Breast epithelium (tissue), 4 donors: ENCODE measurements at regions not wholly inside any gene's neighbourhood (a gene's known extent, or its start where the extent isn't known, plus 50 kb on each side); places are given as distances from the start of the nearest gene placed in this dataset.

Source experiments
- DNase-seq, 2 donors: peaks; one replicate each; pipeline ENCODE4 v3.0.0-alpha.2; 2019; ENCODE audit warnings: low spot score in 2 of 2
- H3K27ac ChIP-seq, 2 donors: fragments of 200-600 bp; sonication (generic) in 1 of 2; one replicate each; pipeline ENCODE4 v1.5.1; 2016 to 2019; ENCODE audit warnings: mild to moderate bottlenecking in 1 of 2
- H3K27me3 ChIP-seq, 2 donors: fragments of 200-600 bp; sonication (generic) in 1 of 2; one replicate each; pipeline versions ENCODE4 v1.5.1 to v1.6.0; 2017 to 2019; ENCODE audit warnings: control low read depth in 1 of 2, mild to moderate bottlenecking in 1 of 2
- H3K36me3 ChIP-seq: fragments of 200-600 bp; one replicate; pipeline ENCODE4 v1.5.1; 2019
- H3K4me1 ChIP-seq, 2 donors: fragments of 200-600 bp; sonication (generic); one replicate each; pipeline ENCODE4 v1.5.1; 2016 to 2019; ENCODE audit warnings: control low read depth in 1 of 2
- H3K4me3 ChIP-seq, 3 donors: fragments of 200-600 bp; sonication (generic); 1 replicate in 2 of 3; 2 replicates in 1 of 3; pipeline ENCODE4 v1.5.1; 2016 to 2019; ENCODE audit warnings: mild to moderate bottlenecking in 3 of 3, moderate library complexity in 2 of 3
- H3K9me3 ChIP-seq, 2 donors: fragments of 200-600 bp; sonication (generic) in 1 of 2; one replicate each; pipeline ENCODE4 v1.5.1; 2016 to 2019; ENCODE audit warnings: control low read depth in 1 of 2
- POLR2A ChIP-seq: fragments of 450-650 bp; IDR thresholded peaks from one replicate; pipeline ENCODE4 v1.6.1; 2016; ENCODE audit warnings: antibody characterized with exemption, mild to moderate bottlenecking, moderate library complexity
- POLR2AphosphoS5 ChIP-seq, 3 donors: sonication (generic); formaldehyde crosslinking; IDR thresholded peaks; one replicate each; pipeline ENCODE4 v1.6.1; 2017; ENCODE audit warnings: antibody characterized with exemption in 3 of 3
- intact Hi-C: fragments of 100-400 bp; cut with DNase I; formaldehyde crosslinking; loops from one replicate; pipeline ENCODE4 v1.15.1; 2023; ENCODE audit warnings: low total_unique reads
- TF ChIP-seq, protein P1 (sequence below), 3 donors: fragments of 450-650 bp; IDR thresholded peaks; one replicate each; pipeline ENCODE4 v1.5.1; 2016 to 2017; ENCODE audit warnings: antibody characterized with exemption in 3 of 3, mild to moderate bottlenecking in 3 of 3, moderate library complexity in 3 of 3

DNA sequence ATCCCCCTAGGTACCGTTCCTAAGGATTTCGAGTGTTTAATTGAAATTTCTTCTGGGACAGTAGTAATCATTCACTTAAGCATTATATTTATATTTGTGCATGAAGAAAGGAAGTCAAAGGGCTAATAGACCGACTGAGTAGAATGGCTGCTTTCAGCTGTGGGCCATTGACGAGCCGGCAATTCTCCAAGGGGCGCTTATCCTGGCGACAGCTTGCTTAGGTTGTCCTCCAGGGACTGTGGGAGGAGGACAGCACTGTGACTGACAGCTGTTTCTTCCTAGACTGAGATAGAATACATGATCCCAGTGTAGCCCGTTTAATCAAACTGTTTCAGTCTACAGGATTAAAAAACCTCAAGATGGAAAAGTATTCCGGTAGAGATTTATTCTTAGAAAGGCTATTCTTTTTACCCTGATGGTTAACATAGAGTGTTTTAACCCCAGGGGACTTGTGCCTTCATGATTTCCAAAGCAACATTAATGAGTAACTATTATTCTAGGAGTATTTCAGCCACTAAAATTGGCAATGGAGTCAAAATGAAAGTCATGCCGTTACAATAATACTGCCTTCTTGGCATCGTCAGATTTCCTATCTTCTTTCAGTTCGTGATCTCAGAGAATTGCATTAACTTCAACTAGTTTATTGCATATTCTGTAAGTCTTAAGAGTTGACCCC, 943.1 kb upstream of the WWC1 start:
- intact Hi-C loops, result no loop called here
- no peak overlapping the region for H3K4me3 ChIP-seq
- no peak for TF ChIP-seq POLR2AphosphoS5 (IDR thresholded peaks at IDR 0.05)
- TF ChIP-seq, protein P1, sequence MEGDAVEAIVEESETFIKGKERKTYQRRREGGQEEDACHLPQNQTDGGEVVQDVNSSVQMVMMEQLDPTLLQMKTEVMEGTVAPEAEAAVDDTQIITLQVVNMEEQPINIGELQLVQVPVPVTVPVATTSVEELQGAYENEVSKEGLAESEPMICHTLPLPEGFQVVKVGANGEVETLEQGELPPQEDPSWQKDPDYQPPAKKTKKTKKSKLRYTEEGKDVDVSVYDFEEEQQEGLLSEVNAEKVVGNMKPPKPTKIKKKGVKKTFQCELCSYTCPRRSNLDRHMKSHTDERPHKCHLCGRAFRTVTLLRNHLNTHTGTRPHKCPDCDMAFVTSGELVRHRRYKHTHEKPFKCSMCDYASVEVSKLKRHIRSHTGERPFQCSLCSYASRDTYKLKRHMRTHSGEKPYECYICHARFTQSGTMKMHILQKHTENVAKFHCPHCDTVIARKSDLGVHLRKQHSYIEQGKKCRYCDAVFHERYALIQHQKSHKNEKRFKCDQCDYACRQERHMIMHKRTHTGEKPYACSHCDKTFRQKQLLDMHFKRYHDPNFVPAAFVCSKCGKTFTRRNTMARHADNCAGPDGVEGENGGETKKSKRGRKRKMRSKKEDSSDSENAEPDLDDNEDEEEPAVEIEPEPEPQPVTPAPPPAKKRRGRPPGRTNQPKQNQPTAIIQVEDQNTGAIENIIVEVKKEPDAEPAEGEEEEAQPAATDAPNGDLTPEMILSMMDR (IDR thresholded peaks at IDR 0.05), result no peak
- no peak for TF ChIP-seq POLR2A

DNA sequence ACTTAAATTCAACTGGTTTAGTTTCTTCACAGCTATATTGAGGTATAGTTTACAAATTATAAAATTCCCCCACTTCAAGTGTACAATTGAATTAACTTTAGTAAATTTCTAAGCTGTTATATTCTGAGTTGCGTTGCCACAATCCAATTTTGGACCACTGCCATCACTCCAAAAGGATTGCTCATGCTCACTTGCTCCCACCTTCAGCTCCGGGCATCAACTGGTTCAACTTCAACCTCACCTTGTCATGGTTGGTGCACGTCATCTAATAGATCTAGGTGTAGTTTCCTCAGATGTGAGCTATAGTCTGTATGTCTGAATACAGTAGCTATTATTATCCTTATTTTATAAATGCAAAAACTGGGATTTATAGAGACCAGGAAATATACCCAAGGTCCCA, 942.5 kb upstream of the WWC1 start:
- no peak for TF ChIP-seq POLR2A
- no peak for TF ChIP-seq POLR2AphosphoS5 (IDR thresholded peaks at IDR 0.05)
- TF ChIP-seq, protein P1 (IDR thresholded peaks at IDR 0.05), result no peak
- Histone ChIP-seq H3K4me1 (no peaks in the 10 kb centered on the region), H3K4me3 (no peak overlapping the region), H3K27me3 (no peaks in the 10 kb centered on the region), H3K36me3 (no peaks in the 10 kb centered on the region), H3K27ac (no peak overlapping the region), H3K9me3 (no peaks in the 10 kb centered on the region)
- DNase-seq, result no peak
- intact Hi-C loops, result no loop called here

More for the DNA sequence above, 943.1 kb upstream of the WWC1 start:
- H3K27me3 ChIP-seq, result no peaks in the 10 kb centered on the region
- H3K9me3 ChIP-seq, result no peaks in the 10 kb centered on the region
- H3K4me1 ChIP-seq, result no peaks in the 10 kb centered on the region
- no peak for DNase-seq
- H3K27ac ChIP-seq, result no peak overlapping the region
- no peaks in the 10 kb centered on the region for H3K36me3 ChIP-seq

DNA sequence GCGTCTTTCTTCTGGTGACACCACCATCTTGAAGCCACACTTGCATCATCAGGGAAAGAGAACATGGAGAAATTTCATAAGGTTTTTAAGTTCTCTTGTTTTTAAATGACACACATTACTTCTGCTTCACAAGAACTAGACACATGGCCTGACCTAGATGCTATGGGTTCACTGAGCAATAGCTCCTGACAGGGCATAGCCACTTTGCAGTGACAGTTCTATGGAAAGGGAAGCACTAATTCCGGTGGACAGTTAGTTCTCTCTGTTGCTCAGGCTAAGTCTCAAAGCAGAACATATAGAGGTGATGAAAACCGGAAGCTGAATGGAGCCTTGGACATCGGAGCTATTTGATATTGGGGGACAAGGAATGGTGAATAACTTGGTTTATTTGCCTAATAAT, 940.1 kb upstream of the WWC1 start:
- no peak overlapping the region for H3K4me3 ChIP-seq
- intact Hi-C loops, result no loop called here
- TF ChIP-seq, protein P1 (IDR thresholded peaks at IDR 0.05), result no peak
- no peak for TF ChIP-seq POLR2A
- TF ChIP-seq POLR2AphosphoS5 (IDR thresholded peaks at IDR 0.05), result no peak
- H3K9me3 ChIP-seq, result no peaks in the 10 kb centered on the region
- H3K27me3 ChIP-seq, result peaks cover 0 to 8% of the 10 kb centered on the region in 2 donors
- H3K4me1 ChIP-seq, result no peaks in the 10 kb centered on the region
- no peak overlapping the region for H3K27ac ChIP-seq
- no peaks in the 10 kb centered on the region for H3K36me3 ChIP-seq
- no peak for DNase-seq

DNA sequence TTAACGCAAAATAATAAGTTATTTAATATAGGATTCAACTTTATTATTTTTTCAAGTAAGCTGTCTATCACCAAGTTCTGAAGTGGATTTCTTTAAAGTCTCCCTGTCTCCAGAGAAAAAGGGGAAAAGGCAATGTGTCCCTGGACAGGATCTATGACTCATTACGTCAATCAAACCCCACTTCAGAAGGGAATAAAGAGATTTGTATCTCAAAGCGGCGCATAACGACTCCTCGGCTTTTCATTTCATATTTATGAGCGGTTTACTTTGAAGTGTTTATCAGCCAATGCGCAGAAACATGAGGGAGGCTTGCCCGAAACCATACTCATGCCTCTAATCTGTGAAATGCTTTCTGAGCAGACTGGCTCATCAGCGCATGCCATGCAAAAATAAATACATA, 938.6 kb upstream of the WWC1 start:
- H3K4me3 ChIP-seq, result no peak overlapping the region
- H3K27ac ChIP-seq, result no peak overlapping the region
- intact Hi-C loops, result no loop called here
- no peaks in the 10 kb centered on the region for H3K9me3 ChIP-seq
- peaks cover 0 to 8% of the 10 kb centered on the region in 2 donors for H3K27me3 ChIP-seq
- TF ChIP-seq, protein P1 (IDR thresholded peaks at IDR 0.05), result no peak
- TF ChIP-seq POLR2A (no peak), POLR2AphosphoS5 (IDR thresholded peaks at IDR 0.05) (no peak)
- DNase-seq, result no peak
- H3K4me1 ChIP-seq, result no peaks in the 10 kb centered on the region
- no peaks in the 10 kb centered on the region for H3K36me3 ChIP-seq

DNA sequence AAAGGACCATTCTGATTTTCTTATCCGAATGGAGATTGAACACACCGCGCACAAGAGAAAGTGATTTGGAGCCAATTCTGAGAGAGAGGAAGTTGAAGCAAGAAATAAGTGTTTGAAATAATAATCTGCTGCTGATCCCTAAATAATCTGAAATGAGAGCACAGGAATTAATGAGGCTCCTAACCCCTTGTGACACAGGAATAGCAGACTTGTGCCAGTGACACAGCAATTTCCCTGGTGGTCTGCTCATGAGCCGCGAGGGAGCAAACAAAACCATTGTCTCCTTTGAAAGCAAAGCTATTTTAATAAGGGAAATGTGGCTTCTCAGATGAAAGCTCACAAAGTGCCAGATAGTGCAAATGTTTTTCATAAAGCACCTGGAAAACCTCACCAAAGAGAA, 936.1 kb upstream of the WWC1 start:
- Histone ChIP-seq H3K4me3 (no peak overlapping the region), H3K27me3 (peaks cover 0 to 8% of the 10 kb centered on the region in 2 donors), H3K4me1 (no peaks in the 10 kb centered on the region), H3K9me3 (no peaks in the 10 kb centered on the region), H3K36me3 (no peaks in the 10 kb centered on the region), H3K27ac (no peak overlapping the region)
- intact Hi-C loops, result loop anchor here (5.0 kb wide), 1 partner anchor 343 kb away; no protein-coding TSS in a partner anchor
- no peak for DNase-seq
- TF ChIP-seq, protein P1 (IDR thresholded peaks at IDR 0.05), result no peak
